Fibroblast of pulmonary artery (primary cell): ENCODE measurements at regions not wholly inside any gene's neighbourhood (a gene's known extent, or its start where the extent isn't known, plus 50 kb on each side); places are given as distances from the start of the nearest gene placed in this dataset.

ENCODE experiments used
- DNase-seq: peaks from one replicate; pipeline ENCODE4 v3.0.0-alpha.2; 2010; ENCODE audit warnings: low read depth
- H3K4me3 ChIP-seq: replicated peaks from 2 replicates; pipeline ENCODE4 v1.5.1; 2011; ENCODE audit warnings: low read depth, mild to moderate bottlenecking, control low read depth, low read length, moderate library complexity
- CTCF ChIP-seq: IDR thresholded peaks from 2 replicates; pipeline ENCODE4 v1.5.1; 2011; ENCODE audit warnings: mild to moderate bottlenecking, control low read depth, low read length, inconsistent platforms; ENCODE audit errors: missing control alignments

GRCh38 chr4:63171341-63171740, 1237.9 kb downstream of the TECRL start:
- no peak for DNase-seq
- TF ChIP-seq CTCF, result no peak
- no peak overlapping the region for H3K4me3 ChIP-seq

- TF ChIP-seq CTCF, result no peak
- H3K4me3 ChIP-seq, result no peak overlapping the region
- no peak for DNase-seq
These were observed 1238.3 kb downstream of the TECRL start for GRCh38 chr4:63170923-63171322.

GRCh38 chr4:63169836-63170235, 1239.4 kb downstream of the TECRL start:
- no peak overlapping the region for H3K4me3 ChIP-seq
- no peak for DNase-seq
- no peak for TF ChIP-seq CTCF

GRCh38 chr4:63155561-63155960, 1253.7 kb downstream of the TECRL start:
- H3K4me3 ChIP-seq, result no peak overlapping the region
- TF ChIP-seq CTCF, result no peak
- DNase-seq, result no peak

GRCh38 chr4:63123441-63123840, 1285.8 kb downstream of the TECRL start:
- no peak overlapping the region for H3K4me3 ChIP-seq
- no peak for DNase-seq
- TF ChIP-seq CTCF, result no peak

GRCh38 chr4:63122955-63123354, 1286.3 kb downstream of the TECRL start:
- no peak for TF ChIP-seq CTCF
- no peak for DNase-seq
- no peak overlapping the region for H3K4me3 ChIP-seq

GRCh38 chr4:63106600-63106999, 1302.7 kb downstream of the TECRL start:
- H3K4me3 ChIP-seq, result no peak overlapping the region
- no peak for DNase-seq
- no peak for TF ChIP-seq CTCF
